Omental fat pad (tissue), 3 donors: ENCODE measurements at regions not wholly inside any gene's neighbourhood (a gene's known extent, or its start where the extent isn't known, plus 50 kb on each side); places are given as distances from the start of the nearest gene placed in this dataset.

Experiments
- ATAC-seq: fragments of 150-250 bp; one replicate; pipeline ENCODE4 v1.9.1; 2016; ENCODE audit warnings: mild to moderate bottlenecking, moderate library complexity; ENCODE audit not compliant: low FRiP score
- DNase-seq: peaks from one replicate; pipeline ENCODE4 v3.0.0-alpha.2; 2019; ENCODE audit warnings: low spot score
- TF ChIP-seq, protein P1 (sequence below), 3 donors: fragments of 450-650 bp; IDR thresholded peaks; one replicate each; pipeline ENCODE4 v1.5.1; 2016 to 2017; ENCODE audit warnings: antibody characterized with exemption in 3 of 3, mild to moderate bottlenecking in 3 of 3, moderate library complexity in 2 of 3

DNA sequence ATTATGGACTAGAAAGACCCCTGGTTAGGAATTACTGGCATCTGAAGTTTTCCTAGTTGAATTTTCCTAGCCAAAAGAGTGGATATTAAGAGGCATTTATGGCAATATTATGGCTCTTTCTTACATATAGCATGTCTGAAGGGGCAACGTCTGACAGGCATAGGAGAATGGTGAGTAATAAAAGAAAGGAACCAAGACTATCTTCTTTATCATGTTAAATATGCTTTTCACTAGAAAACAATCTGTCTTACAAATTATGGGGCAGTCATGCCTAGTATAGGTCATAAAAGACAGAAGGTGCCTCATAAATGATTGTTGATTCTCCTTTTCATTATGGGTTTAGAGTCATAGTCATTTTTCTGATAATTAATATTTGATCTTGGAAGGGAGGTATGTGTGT is 431.1 kb upstream of the HTR2C start:
- DNase-seq (no peak), ATAC-seq (no peak)
- TF ChIP-seq, protein P1, sequence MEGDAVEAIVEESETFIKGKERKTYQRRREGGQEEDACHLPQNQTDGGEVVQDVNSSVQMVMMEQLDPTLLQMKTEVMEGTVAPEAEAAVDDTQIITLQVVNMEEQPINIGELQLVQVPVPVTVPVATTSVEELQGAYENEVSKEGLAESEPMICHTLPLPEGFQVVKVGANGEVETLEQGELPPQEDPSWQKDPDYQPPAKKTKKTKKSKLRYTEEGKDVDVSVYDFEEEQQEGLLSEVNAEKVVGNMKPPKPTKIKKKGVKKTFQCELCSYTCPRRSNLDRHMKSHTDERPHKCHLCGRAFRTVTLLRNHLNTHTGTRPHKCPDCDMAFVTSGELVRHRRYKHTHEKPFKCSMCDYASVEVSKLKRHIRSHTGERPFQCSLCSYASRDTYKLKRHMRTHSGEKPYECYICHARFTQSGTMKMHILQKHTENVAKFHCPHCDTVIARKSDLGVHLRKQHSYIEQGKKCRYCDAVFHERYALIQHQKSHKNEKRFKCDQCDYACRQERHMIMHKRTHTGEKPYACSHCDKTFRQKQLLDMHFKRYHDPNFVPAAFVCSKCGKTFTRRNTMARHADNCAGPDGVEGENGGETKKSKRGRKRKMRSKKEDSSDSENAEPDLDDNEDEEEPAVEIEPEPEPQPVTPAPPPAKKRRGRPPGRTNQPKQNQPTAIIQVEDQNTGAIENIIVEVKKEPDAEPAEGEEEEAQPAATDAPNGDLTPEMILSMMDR (IDR thresholded peaks at IDR 0.05) = no peak

DNA sequence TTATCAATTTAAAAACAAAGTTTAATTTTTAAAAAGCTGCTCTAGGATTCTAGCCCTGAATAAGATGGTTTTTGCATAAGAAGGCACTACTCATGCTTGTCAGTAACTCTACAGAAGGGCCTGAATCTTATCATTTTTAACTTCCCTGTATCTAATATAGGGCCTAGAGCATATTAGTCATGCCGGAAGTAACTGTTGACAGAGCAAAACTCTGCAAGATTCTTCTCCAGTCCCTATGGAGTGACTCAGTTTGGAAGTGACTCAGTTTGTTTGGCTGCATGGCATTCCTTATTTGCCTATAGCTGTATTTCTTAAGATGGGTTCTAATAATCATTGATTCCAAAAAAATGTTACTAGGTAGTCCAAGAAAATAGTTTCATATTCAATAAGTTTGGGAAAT is 431.8 kb upstream of the HTR2C start:
- no peak for DNase-seq
- no peak for ATAC-seq
- TF ChIP-seq, protein P1 (IDR thresholded peaks at IDR 0.05) = no peak

DNA sequence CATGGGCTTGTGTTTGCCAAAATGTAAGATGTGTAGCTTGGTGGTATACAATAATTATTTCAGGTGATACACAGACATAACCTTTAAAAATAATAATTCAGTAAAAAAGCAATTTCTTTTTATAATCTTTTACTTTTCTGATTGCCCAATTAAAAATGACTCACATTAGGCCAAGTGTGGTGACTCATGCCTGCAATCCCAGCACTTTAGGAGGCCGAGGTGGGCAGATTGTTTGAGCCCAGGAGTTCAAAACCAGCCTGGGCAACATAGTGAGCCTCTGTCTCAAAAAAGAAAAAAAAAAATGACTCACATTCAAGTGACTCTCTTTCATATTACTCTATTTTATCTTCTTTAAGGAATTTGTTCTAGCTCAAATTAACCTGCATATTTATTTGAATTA is 449.4 kb upstream of the HTR2C start:
- DNase-seq = no peak
- ATAC-seq = no peak
- TF ChIP-seq, protein P1 (IDR thresholded peaks at IDR 0.05) = no peak

DNA sequence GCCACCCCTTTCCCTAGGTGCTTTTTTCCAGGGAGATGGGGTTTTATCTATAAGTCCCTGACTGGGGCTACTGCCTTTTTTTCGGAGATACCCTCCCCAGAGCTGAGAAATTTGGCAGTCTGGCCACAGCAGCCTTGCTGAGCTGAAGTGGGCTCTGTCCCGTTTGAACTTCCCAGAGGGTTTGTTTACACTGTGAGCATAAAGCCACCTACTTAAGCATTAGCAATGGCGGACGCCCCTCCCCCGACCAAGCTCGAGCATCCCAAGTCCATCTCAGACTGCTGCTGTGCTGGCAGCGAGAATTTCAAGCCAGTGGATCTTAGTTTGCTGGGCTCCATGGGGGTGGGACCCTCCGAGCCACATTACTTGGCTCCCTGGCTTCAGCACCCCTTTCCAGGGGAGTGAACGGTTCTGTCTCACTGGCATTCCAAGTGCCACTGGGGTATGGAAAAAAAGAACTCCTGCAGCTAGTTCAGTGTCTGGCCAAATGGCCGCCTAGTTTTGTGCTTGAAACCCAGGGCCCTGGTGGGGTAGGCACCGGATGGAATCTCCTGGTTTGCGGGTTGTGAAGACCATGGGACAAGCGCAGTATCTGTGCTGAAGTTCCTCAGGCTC is 456.4 kb upstream of the HTR2C start:
- TF ChIP-seq, protein P1 (IDR thresholded peaks at IDR 0.05) = no peak
- ATAC-seq (no peak), DNase-seq (no peak)

DNA sequence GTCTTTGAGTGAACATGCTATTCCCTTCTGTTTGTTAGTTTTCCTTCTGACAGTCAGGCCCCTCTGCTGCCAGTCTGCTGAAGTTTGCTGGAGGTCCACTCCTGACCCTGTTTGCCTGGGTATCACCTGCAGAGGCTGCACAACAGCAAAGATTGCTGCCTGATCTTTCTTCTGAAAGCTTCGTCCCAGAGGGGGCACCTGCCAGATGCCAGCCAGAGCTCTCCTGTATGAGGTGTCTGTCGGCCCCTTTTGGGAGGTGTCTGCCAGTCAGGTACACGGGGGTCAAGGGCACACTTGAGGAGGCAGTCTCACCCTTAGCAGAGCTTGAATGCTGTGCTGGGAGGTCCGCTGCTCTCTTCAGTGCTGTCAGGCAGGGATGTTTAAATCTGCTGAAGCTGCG is 456.9 kb upstream of the HTR2C start:
- ATAC-seq (no peak), DNase-seq (no peak)
- TF ChIP-seq, protein P1 (IDR thresholded peaks at IDR 0.05) = no peak

DNA sequence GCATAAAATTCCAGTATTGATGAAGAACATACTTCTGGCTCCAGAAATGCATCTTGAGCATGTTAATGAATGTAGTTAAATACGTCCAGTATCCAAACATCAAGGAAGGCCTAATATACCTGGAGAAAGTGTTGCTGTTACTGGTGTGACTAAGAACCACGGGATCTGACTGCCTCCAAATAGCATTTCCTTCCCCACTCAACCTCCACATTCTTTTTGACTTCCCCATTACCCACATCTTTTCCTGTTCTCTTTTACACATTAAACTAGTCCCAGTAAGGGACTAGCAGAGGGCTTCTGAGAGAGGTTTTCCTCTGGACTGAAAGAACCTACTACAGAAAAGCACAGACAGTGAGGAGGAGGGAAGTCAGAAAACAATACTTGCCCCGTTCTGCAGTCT is 482.8 kb upstream of the HTR2C start:
- no peak for ATAC-seq
- TF ChIP-seq, protein P1 (IDR thresholded peaks at IDR 0.05) = no peak
- DNase-seq = no peak

DNA sequence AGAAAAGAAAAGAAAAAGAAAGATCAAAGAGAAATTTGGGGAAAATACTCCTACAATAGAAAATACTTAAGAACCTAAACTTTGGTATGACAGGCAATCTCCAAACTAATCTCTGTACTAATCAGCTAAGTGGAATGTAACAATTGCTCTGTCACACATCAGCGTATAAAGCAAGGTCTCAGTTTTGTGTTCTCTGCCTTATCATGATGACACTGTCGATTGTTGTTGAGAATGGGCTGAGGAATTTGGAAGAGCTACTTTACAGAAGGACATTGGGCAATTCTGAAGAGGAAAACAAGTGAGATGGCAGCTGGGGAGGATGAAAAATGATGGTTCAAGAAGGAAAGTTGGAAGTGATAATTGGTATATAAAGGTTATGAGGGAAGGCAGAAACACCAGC is 486.0 kb upstream of the HTR2C start:
- DNase-seq = no peak
- TF ChIP-seq, protein P1 (IDR thresholded peaks at IDR 0.05) = no peak
- no peak for ATAC-seq
